PC-3 (cell line): ENCODE measurements at regions not wholly inside any gene's neighbourhood (a gene's known extent, or its start where the extent isn't known, plus 50 kb on each side); places are given as distances from the start of the nearest gene placed in this dataset.

Experiments
- CTCF ChIP-seq: fragments of 300-600 bp; sonication (generic); conservative IDR thresholded peaks from 2 replicates; pipeline ENCODE4 v1.5.1; 2017; ENCODE audit warnings: antibody characterized with exemption, low read depth, mild to moderate bottlenecking, low read length
- EZH2 ChIP-seq: fragments of 300-600 bp; sonication (generic); IDR thresholded peaks from one replicate; pipeline ENCODE4 v1.6.1; 2017; ENCODE audit warnings: antibody characterized with exemption, mild to moderate bottlenecking, low read length; ENCODE audit not compliant: unreplicated experiment

GRCh38 chr14:83463500-83464098 lies 1929.9 kb upstream of the SEL1L start:
- peak; percentile 63 for TF ChIP-seq CTCF
- TF ChIP-seq EZH2 = no peak
